ACHN (cell line): ENCODE measurements at regions not wholly inside any gene's neighbourhood (a gene's known extent, or its start where the extent isn't known, plus 50 kb on each side); places are given as distances from the start of the nearest gene placed in this dataset.

Source experiments
- DNase-seq: peaks from one replicate; pipeline ENCODE4 v3.0.0-alpha.2; 2015
- in situ Hi-C: cut with HindIII; loops from 2 replicates; pipeline ENCODE4 v1.10.0; 2017; ENCODE audit warnings: low sequenced_read_pairs, low pct_ligation_motif_present, low pct_unique_long_range_greater_than_20kb

DNA sequence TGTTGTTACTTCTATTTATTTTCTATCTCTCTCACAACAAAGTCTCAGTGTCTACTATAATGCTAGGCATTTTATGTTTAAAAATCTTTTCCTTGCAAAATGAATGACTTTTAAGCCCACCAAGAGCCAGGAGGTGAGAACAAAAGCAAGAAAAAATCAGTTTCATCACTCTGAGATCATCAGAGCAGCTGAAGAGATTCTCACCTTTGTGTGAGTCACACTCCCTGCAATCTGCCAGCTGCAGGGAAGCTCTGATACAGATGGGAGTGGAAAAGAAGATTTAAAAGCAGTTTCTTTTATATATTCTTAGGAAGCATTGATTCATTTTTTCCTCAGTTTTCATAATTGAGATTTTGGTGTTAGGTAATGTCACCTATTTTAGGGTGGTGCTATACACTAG, 107.6 kb downstream of the LHX9 start:
- in situ Hi-C loops, result no loop called here
- DNase-seq, result peak; percentile 3

DNA sequence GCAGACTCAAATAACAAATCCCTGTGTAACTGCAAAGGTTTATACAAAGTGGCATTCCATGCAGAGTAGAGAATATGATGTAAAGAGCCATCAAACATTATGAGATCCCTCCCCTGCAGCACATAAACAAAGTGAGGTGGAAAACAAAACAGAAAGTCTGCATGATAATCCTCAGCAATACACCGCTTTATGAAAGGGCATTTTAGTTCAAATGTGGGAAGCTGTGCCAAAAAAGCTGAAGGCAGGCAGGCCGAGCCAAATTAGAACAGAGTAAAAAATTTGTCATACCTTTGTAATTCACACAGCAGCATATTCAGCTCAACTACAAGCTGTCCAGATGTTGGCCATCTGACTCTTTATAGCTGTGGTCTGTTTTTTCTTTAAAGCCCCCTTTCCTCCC, 113.5 kb downstream of the LHX9 start:
- in situ Hi-C loops, result no loop called here
- no peak for DNase-seq

DNA sequence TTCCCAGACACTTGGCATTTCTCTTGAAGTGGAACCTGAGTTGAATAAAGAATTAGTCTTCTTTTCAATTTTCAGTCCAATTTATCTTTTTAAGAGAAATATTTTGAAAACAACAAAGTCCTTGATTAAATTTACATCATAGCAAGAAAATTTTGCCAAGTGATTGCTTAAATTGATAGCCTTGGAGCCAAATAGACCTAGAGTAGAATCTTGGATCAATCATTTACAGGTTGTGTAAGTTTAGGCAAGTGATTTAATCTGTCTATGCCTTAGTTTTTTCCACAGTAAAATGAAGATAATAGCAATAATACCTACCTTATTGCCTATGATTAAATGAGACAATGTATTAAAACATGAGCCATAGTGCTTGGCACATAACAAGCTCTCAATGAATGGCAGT, 113.9 kb downstream of the LHX9 start:
- DNase-seq, result no peak
- in situ Hi-C loops, result no loop called here

DNA sequence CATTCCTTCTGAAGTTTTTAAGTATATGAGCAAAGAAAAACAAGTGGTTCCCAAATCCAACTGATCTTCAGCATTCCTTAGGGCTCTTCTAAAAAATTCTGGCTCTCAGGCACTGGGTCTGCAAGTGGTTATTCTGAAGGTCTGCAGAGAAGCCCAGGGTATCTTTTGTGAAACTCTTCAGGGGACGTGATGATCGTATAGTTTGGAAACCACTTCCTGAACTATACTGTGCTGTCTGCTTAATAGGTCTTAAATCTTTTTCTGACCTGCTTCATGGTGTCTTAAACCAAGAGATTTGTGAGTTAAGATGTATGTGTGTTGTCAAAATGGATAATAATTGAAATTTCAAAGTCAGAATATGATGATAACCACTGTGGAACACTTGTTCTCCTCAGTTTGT, 115.5 kb downstream of the LHX9 start:
- DNase-seq, result no peak
- in situ Hi-C loops, result no loop called here

DNA sequence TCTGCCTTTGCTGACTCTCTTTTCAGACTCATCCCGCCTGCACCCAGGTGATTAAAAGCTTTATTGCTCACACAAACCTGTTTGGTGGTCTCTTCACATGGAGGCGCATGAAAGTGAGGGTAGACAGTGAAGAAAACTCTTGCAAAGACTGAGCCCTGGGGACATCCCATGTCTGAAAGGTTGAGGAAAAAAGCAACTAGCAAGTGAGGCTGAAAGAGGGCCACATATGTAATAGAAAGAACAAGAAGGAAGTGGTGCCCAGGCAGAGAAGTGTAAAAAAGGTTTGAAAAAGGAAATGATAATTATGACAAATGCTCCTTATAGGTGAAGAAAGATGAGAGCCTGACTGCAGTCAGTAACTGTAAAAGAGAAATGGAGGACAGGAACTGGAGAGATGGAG, 115.9 kb upstream of the NEK7 start:
- DNase-seq, result no peak
- in situ Hi-C loops, result no loop called here

DNA sequence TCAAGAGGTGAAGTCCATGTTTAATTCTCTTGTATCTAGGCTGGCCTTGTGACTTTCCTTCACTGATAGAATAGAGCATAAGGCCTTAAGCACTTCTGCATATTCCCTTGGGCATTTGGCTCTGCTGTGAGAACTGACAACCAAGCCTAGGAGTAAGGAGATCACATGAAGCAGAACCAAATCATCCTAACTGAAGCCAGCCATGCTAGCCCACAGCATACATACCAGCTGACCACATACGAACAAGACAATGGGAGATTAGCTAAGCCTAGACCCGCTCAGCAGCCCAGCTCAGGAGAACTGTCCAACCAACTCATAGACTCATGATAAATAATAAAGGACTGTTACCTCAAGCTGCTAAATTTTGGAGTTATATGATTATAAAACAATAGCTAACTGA, 114.6 kb upstream of the NEK7 start:
- in situ Hi-C loops, result no loop called here
- no peak for DNase-seq

DNA sequence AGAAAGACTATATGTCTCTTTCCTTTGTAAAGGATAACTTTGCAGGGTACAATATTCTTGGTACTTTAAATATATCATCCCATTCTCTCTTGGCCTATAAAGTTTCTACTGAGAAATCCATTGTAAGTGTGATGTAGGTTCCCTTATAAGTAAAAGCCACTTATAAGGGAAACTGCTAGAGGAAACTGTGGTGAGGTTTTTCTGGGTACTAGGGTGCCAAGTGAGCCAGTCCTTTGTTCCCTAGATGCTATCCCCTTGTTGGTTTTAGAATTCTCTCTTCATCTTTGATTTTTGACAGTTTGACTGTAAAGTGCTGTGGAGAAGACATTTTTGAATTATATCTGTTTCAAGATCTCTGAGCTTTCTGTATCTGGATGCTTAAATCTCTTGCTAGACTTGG, 108.9 kb upstream of the NEK7 start:
- in situ Hi-C loops, result no loop called here
- DNase-seq, result no peak

DNA sequence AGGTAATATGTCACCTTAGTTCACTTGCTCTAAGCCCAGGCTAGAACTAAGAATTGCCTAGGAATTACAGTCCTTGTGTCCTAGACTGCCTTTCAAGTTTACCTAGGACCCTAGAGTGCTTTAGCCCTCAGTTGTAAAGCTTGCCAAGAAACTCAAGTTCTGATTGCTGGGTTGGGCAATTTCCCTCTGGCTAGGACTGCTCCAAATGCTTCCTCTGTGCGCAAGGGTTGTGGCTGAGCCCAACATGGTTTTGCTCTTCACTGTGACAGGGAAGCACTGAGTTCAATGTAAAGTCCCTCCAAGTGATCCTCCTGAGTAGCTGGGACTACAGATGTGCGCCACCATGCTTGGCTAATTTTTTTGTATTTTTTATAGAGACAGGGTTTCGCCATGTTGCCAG, 102.3 kb upstream of the NEK7 start:
- in situ Hi-C loops, result no loop called here
- DNase-seq, result no peak

DNA sequence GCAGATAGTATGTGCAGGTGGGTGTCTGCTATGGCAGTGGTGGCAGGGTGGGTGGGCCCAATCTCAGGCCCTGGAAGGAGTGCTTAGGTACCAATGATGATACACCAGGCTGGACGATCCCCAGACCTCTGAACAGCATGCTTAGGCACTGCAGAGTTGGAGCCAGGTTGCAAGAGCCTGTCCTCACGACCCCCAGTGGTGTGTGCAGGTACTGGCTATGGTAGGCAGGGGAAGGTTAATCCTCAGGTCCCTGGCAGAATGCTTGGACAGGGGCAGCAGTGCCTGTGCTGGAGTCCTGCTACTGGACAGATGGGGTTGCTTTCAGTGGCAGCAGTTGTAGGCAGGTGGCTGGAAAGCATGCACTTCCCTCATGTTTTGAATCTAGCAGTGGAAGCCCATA, 100.5 kb upstream of the NEK7 start:
- DNase-seq, result peak; percentile 10
- in situ Hi-C loops, result no loop called here

DNA sequence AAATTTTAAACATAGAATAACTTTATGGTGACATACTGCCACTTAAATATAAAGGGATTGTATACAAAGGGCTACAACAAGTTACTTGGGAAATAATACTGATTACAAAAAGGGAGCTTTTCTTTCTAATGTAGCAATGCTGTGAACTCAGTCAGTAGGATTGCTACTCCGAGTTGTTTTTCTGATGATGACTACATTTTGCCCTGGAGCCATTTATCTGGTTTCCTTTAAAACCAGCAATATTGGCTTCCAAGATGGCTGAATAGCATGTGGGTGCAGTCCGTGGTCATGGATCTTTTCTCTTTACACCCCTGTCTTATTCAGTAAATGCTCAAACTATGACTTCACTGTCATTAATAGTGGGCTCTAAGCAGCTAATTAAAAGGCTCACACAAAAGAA, 92.6 kb upstream of the NEK7 start:
- in situ Hi-C loops, result no loop called here

DNA sequence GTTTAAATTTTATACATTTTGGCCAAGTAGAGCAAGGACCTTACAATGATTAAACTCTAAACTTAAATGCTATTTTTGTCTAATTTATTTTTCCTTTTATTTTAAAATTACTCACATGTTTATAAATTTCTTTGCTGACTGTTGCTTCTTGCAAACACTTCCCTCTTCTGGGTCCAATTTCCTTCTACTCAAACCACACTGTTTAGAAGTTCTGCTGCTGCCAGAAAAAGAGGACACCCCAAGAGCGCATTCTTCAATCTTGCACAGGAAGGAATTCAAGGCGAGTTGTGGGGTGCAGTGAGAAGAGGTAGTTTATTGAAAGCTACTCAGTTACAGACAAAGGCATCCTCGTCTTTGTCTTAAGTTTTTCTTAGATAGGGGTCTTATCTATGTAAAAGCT, 88.5 kb upstream of the NEK7 start:
- in situ Hi-C loops, result no loop called here
- no peak for DNase-seq

More for the DNA sequence above, 92.6 kb upstream of the NEK7 start:
- no peak for DNase-seq

DNA sequence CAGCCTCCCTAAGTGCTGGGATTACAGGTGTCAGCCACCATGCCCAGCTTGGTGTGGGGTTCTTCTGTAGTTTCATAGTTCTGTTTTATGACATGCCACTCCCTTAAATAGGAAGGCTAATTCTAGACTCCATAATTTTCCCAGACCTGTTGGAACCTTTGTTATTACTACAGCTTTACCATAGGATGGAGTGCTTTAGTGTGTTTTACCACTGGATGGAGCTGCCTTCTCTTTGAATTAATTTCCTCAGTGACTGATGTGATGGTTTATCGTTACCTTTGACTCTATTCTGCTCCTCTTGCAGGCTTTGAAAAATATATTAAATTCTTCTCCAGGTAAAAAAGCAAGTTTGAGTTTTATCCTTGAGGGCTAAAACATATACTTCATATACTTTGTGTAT, 84.6 kb upstream of the NEK7 start:
- in situ Hi-C loops, result no loop called here
- no peak for DNase-seq

DNA sequence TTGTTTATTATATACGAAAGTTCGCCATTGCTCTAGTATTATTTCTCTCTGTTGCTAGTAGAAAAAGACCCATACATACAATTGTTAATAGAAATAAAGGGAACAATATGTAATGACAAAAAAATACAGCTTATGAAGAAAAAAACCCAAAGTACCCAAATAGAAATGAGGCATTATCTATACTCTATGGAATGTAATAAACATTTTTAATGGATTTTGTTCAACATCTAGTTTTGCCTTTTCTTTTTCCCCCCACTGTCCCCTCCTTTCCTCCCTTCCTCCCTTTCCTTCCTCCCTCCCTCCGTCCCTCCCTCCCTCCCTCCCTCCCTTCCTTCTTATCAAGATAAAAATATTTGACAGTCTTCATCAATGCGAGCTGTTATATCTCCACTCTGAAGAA, 81.5 kb upstream of the NEK7 start:
- DNase-seq, result no peak
- in situ Hi-C loops, result no loop called here

DNA sequence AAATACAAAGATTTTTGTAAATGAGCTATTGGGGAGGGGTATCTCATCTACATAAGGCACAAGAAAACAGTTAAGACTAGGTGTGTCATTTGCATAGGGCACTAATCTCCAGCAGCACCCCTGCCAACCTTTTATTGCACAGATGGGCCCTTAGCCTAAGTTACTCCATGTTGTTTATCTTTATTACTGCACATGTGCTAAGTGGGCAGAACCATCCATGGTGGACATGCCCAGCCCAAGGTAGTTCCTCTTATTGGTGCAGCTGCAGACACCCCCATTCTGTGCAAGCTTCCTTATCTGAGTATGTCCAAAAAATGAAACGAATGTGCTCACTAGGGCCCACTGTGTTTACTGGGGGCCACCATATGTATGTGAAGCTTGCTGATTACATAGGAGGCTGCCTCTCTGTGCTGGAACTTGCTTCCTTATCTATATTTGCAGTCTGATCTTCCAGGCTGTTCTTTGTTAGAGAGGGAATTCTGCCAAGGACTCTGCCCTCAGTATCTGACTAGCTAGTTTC, 77.3 kb upstream of the NEK7 start:
- no peak for DNase-seq
- in situ Hi-C loops, result no loop called here

DNA sequence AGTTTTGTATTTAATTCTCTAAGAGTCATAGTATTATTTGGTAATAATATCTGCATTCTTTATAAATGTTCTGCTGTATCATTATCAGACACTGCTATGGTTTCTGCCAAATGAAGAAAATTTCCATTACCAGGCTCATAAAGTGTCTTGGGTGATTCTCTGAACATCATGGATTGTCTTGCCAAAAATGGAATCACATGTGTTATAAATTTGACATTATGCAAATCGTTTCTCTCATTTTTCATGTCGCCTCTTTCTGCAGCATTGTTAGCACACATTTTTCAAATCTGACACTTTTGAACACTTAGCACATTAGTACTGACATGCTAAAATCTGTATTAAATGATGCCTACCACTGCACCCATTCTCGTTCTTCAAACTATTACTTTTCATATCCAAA, 74.2 kb upstream of the NEK7 start:
- no peak for DNase-seq
- in situ Hi-C loops, result no loop called here

DNA sequence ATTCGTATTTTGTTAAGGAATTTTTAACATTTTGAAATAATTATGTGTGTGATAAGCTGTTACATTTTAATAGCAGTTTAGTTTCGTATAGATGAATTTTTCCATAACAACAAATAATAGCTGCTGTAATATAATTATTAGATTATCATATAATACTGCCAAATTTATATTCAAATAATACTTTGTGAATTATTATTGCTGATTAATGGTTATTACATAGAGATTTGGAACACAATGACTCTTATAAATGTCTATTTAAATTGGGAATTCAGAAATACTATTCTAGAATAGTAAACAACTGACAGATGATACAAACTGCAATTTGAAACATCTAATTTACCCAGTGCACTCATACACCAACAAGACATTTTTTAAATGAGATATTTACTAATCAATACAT, 73.2 kb upstream of the NEK7 start:
- no peak for DNase-seq
- in situ Hi-C loops, result no loop called here

DNA sequence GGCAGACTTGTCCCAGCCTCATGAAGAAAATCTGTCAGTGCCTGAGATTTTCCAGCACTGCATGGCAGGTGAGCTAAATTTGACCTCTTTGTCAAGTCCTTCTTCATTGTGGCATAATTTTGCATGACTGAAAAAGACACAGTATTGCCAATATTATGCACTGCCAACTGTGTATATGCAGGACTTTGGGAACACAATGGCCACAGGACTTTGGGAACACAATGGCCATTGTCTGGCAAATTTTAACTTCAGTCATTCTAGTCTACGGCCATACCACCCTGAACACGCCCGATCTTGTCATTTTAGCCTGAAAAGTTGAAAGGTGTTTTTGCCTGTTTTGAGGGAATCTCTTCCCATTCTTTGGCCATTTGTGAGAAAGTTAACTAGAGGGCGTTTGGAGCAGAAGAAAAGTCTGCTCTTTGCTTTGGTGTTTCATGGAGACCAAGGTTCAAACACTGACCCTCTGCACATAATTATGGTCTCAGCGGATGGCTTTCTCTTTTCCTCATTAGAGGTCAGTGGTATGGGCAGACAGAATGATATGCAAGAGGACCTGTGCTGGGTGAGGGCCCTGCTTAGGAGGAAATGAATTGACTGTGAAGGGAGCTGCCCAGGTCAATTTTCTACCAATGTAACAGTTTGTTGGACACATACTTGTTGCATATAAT, 72.4 kb upstream of the NEK7 start:
- no peak for DNase-seq
- in situ Hi-C loops, result no loop called here

DNA sequence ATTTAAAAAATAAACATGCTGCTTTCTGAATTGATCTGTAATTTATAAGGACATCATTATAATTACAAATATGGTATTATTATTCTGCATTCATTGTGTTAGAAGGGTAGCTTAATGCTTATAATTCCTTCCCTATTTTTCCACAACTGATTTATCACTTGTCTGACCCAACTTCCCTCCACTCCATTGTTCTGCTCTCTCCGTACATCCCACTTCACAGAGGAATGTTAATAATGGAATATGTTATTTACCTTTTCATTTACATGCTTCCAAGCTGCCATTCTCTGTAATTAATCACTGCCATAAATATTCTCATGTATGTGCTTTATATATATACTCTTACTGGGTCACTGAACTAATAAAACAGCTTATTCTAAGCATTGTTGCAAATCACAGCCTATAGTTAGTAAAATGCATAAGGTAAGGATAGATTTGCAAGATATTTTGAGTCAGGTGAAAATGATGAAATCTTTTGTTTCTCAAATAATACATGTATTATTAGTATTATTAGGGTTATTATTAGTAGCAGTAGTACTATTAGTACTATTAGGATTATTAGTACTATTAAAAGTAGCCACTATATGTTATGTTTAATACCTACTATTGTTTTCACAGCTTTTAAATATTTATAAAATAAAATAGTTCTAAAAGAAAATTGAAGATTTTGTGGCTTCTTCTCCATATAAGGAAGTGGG, 70.6 kb upstream of the NEK7 start:
- in situ Hi-C loops, result no loop called here
- DNase-seq, result no peak

DNA sequence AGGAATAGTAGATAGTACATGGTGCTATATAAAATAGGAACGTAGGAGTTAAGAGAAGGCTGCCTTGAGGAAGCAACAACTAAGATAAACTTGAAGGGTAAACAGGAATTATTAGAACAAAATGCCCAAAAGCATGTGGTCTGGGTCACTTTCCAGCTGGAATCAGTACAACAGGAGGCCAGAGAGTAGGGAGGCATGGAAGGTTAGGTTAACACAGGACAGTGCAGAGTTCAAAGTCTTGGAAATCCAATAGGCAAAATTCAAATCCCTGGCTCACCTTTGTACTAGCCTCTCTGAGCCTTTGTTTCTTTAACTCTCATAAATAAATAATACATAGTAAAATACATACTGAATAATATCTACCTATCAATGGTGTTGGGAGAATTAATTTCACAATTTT, 69.0 kb upstream of the NEK7 start:
- in situ Hi-C loops, result no loop called here

DNA sequence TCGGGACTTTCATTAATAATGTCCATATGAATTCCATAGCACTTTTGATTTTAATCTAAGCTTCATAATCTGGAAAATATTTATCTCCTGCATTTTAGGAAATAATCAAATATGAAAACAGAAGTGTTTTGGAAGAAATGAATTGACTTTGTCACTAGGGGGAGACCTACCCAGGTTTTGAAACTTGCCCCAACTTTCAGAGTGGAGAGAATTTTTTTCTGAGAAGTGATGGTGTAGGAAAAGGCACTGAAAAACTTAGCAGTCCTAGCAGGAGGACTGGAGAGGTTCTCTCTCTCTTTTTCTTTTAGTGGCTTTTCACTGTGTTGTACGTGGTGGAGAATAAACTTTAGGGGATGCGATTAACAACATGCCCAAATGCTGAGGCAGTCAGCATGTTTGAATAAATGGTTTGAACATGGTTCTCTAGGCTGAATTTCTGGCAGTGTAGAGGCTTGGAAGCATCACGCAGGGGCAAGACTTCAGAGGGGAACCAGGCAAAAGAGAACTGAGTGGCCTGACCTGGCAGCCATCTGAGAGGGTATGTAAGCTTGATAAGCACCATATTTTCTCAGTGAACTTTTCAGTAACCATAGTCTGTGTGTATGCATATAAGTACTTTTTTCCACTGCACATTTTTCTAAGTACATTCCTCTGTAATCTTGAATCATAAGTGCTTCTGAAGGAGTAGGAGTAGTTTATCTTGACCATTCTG, 68.3 kb upstream of the NEK7 start:
- in situ Hi-C loops, result no loop called here
- peak; percentile 44 for DNase-seq

More for the DNA sequence above, 69.0 kb upstream of the NEK7 start:
- no peak for DNase-seq
